H9 (cell line): ENCODE measurements at regions not wholly inside any gene's neighbourhood (a gene's known extent, or its start where the extent isn't known, plus 50 kb on each side); places are given as distances from the start of the nearest gene placed in this dataset.

ENCODE experiments used
- DNase-seq: peaks from one replicate; pipeline ENCODE4 v3.0.0-alpha.2; 2017
- H2AFZ ChIP-seq: one replicate; pipeline ENCODE4 v1.6.1; 2013; ENCODE audit warnings: mild to moderate bottlenecking, low read length, control low read depth, moderate library complexity
- H2AK5ac ChIP-seq: 2 replicates; pipeline ENCODE4 v1.6.1; 2013; ENCODE audit warnings: low read length, control low read depth, mixed read lengths; ENCODE audit not compliant: insufficient read length
- H2BK120ac ChIP-seq: one replicate; pipeline ENCODE4 v1.6.1; 2013; ENCODE audit warnings: low read depth, mild to moderate bottlenecking, low read length, control low read depth, inconsistent platforms; ENCODE audit not compliant: poor library complexity, severe bottlenecking
- H2BK12ac ChIP-seq: 2 replicates; pipeline ENCODE4 v1.6.1; 2013; ENCODE audit warnings: low read length, control low read depth, mixed read lengths, low read depth; ENCODE audit not compliant: insufficient read length
- H2BK15ac ChIP-seq: 2 replicates; pipeline ENCODE4 v1.6.1; 2013; ENCODE audit warnings: low read depth, low read length, control low read depth
- H2BK20ac ChIP-seq: one replicate; pipeline ENCODE4 v1.6.1; 2013; ENCODE audit warnings: low read depth, mild to moderate bottlenecking, low read length, control low read depth, inconsistent platforms; ENCODE audit not compliant: poor library complexity, severe bottlenecking
- H2BK5ac ChIP-seq: 2 replicates; pipeline ENCODE4 v1.6.1; 2013; ENCODE audit warnings: low read length, control low read depth, mixed read lengths; ENCODE audit not compliant: insufficient read length
- H3K14ac ChIP-seq: 2 replicates; pipeline ENCODE4 v1.6.1; 2013; ENCODE audit warnings: low read length, control low read depth; ENCODE audit not compliant: insufficient read depth
- H3K18ac ChIP-seq: 2 replicates; pipeline ENCODE4 v1.6.1; 2013; ENCODE audit warnings: low read depth, mild to moderate bottlenecking, mixed read lengths, low read length, control low read depth; ENCODE audit not compliant: insufficient read length
- H3K23ac ChIP-seq: 2 replicates; pipeline ENCODE4 v1.6.1; 2013; ENCODE audit warnings: low read length, control low read depth, mixed read lengths, low read depth; ENCODE audit not compliant: insufficient read length
- H3K23me2 ChIP-seq: 2 replicates; pipeline ENCODE4 v1.6.1; 2013; ENCODE audit warnings: low read depth, mild to moderate bottlenecking, mixed read lengths, low read length, control low read depth; ENCODE audit not compliant: insufficient read length, poor library complexity, severe bottlenecking
- H3K27ac ChIP-seq: 2 replicates; pipeline ENCODE4 v1.5.1; 2013; ENCODE audit warnings: low read length, control low read depth, mixed read lengths, low read depth; ENCODE audit not compliant: insufficient read length
- H3K27me3 ChIP-seq: 2 replicates; pipeline ENCODE4 v1.6.1; 2013; ENCODE audit warnings: low read length, control low read depth, inconsistent platforms; ENCODE audit not compliant: insufficient read depth
- H3K4ac ChIP-seq: 2 replicates; pipeline ENCODE4 v1.6.1; 2013; ENCODE audit warnings: low read depth, mild to moderate bottlenecking, control low read depth, inconsistent platforms, low read length, moderate library complexity
- H3K4me1 ChIP-seq: 2 replicates; pipeline ENCODE4 v1.6.1; 2013; ENCODE audit warnings: low read length, control low read depth, inconsistent platforms; ENCODE audit not compliant: insufficient read depth
- H3K4me2 ChIP-seq: 2 replicates; pipeline ENCODE4 v1.6.1; 2013; ENCODE audit warnings: low read length, control low read depth, mixed read lengths; ENCODE audit not compliant: insufficient read length, insufficient read depth
- H3K56ac ChIP-seq: 2 replicates; pipeline ENCODE4 v1.6.1; 2013; ENCODE audit warnings: low read depth, mild to moderate bottlenecking, mixed read lengths, low read length, control low read depth; ENCODE audit not compliant: insufficient read length
- H3K79me1 ChIP-seq: 2 replicates; pipeline ENCODE4 v1.6.1; 2013; ENCODE audit warnings: low read depth, mild to moderate bottlenecking, moderate library complexity, low read length, control low read depth, inconsistent platforms; ENCODE audit not compliant: insufficient read depth, poor library complexity, severe bottlenecking
- H3K79me2 ChIP-seq: 2 replicates; pipeline ENCODE4 v1.6.1; 2013; ENCODE audit warnings: low read length, control low read depth, inconsistent platforms; ENCODE audit not compliant: insufficient read depth
- H3K9ac ChIP-seq: 2 replicates; pipeline ENCODE4 v1.6.1; 2013; ENCODE audit warnings: low read length, control low read depth, mixed read lengths; ENCODE audit not compliant: insufficient read length; ENCODE audit errors: extremely low read depth
- H3K9me3 ChIP-seq: one replicate; pipeline ENCODE4 v1.6.1; 2013; ENCODE audit warnings: low read depth, low read length, inconsistent platforms; ENCODE audit not compliant: control insufficient read depth
- H3T11ph ChIP-seq: one replicate; pipeline ENCODE4 v1.6.1; 2013; ENCODE audit warnings: mild to moderate bottlenecking, low read length, control low read depth, inconsistent platforms
- H4K20me1 ChIP-seq: one replicate; pipeline ENCODE4 v1.6.1; 2013; ENCODE audit not compliant: control insufficient read depth, insufficient read length, insufficient read depth
- H4K5ac ChIP-seq: 2 replicates; pipeline ENCODE4 v1.6.1; 2013; ENCODE audit warnings: low read depth, mild to moderate bottlenecking, mixed read lengths, low read length, control low read depth; ENCODE audit not compliant: insufficient read length
- H4K8ac ChIP-seq: replicated peaks from 2 replicates; pipeline ENCODE4 v1.6.1; 2013; ENCODE audit warnings: low read length, control low read depth, mixed read lengths, low read depth; ENCODE audit not compliant: insufficient read length
- H4K91ac ChIP-seq: 2 replicates; pipeline ENCODE4 v1.6.1; 2013; ENCODE audit warnings: low read depth, mild to moderate bottlenecking, moderate library complexity, mixed read lengths, low read length, control low read depth; ENCODE audit not compliant: insufficient read length
- H3K27ac Mint-ChIP-seq, 3 experiments: 2 replicates in 2 of 3; 3 replicates in 1 of 3; pipeline ENCODE4 v1.8.0; 2020 to 2021; ENCODE audit warnings: mixed read lengths in 3 of 3, mild to moderate bottlenecking in 1 of 3, moderate library complexity in 1 of 3
- H3K27me3 Mint-ChIP-seq: 2 replicates; pipeline ENCODE4 v1.8.0; 2021; ENCODE audit warnings: low read depth, mild to moderate bottlenecking, moderate library complexity, mixed read lengths
- H3K36me3 Mint-ChIP-seq, 3 experiments: 2 replicates in 2 of 3; 3 replicates in 1 of 3; pipeline ENCODE4 v1.8.0; 2020 to 2021; ENCODE audit warnings: low read depth in 3 of 3, mixed read lengths in 3 of 3; ENCODE audit not compliant: insufficient read depth in 1 of 3
- H3K4me1 Mint-ChIP-seq, 2 experiments: 2 replicates each; pipeline ENCODE4 v1.8.0; 2020; ENCODE audit warnings: mixed read lengths in 2 of 2
- H3K4me3 Mint-ChIP-seq, 2 experiments: 2 replicates in 1 of 2; 3 replicates in 1 of 2; pipeline ENCODE4 v1.8.0; 2020 to 2021; ENCODE audit warnings: mild to moderate bottlenecking in 2 of 2, mixed read lengths in 2 of 2, moderate library complexity in 1 of 2
- H3K9me3 Mint-ChIP-seq, 2 experiments: 2 replicates in 1 of 2; 3 replicates in 1 of 2; pipeline ENCODE4 v1.8.0; 2020; ENCODE audit warnings: mild to moderate bottlenecking in 2 of 2, mixed read lengths in 2 of 2, moderate library complexity in 1 of 2
- WGBS: extraction: QIAGEN DNeasy Blood & Tissue Kit; methylation state at CpG from one replicate; pipeline ENCODE4 v1.1.7; 2013; ENCODE audit warnings: missing lambda C conversion rate, low lambda C conversion rate, mixed read lengths; ENCODE audit not compliant: insufficient read length; ENCODE audit errors: extremely low coverage; 5-methylcytosine and 5-hydroxymethylcytosine counted together
- TF ChIP-seq, protein P1 (sequence below): fragments of 200-600 bp; sonication (generic); conservative IDR thresholded peaks from 3 replicates; pipeline ENCODE4 v1.8.0; 2021; ENCODE audit warnings: antibody characterized with exemption, mild to moderate bottlenecking

DNA sequence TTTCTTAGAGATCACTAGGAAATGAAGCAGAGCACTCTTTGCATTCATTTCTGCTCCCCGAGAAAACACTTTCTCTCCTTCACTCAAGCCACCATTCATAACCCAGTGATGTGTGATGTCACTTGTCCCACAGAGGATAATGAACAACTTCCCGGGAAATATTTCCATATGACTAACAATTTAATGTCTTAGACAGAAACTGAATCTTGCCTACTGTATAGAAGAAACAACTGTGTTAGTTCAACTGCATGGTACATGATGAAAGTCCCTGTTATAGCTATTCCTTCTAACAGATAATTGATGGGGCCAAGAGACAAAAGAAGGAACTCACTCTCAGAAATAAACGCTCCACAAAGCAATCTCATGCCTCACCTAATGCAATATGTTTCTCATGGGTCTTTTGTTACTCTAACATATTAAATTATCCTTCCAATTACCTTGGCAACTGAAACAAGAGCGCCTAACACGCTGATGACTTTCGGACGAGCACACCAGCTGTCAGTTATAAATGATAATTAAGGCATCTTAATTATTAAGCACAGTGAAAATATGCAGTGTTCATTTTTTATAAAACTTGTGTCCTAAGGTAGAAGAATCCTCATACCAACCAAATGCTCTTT is 113.7 kb upstream of the TLR3 start:
- WGBS: no CpG with 5 or more reads among the region's 7 CpGs

More for the DNA sequence above, 113.7 kb upstream of the TLR3 start:
- Mint-ChIP-seq H3K4me3 (peak overlapping the region in 1 of 2 experiments; percentile 59; a peak in 1 of 5 replicates), H3K27ac (peak overlapping the region in 1 of 3 experiments; percentile 86; a peak in 2 of 7 replicates), H3K27me3 (no peaks in the 10 kb centered on the region), H3K4me1 (peaks cover 35 to 52% of the 10 kb centered on the region in 2 experiments), H3K9me3 (peaks cover 4 to 5% of the 10 kb centered on the region in 2 experiments; a peak in 3 of 5 replicates), H3K36me3 (peaks cover 2 to 9% (median 3%) of the 10 kb centered on the region in 3 experiments; a peak in 4 of 7 replicates)
- no peak overlapping the region for H3K9ac ChIP-seq
- no peak for DNase-seq
- no peak overlapping the region for H3K14ac ChIP-seq
- no peak overlapping the region for H4K8ac ChIP-seq
- no peak overlapping the region for H3K4me2 ChIP-seq
- H3T11ph ChIP-seq: no peak overlapping the region
- no peak overlapping the region for H2AK5ac ChIP-seq
- H2BK20ac ChIP-seq: no peak overlapping the region
- no peaks in the 10 kb centered on the region for H3K27me3 ChIP-seq
- no peak overlapping the region for H2AFZ ChIP-seq
- no peak overlapping the region for H2BK12ac ChIP-seq
- no peak overlapping the region for H3K56ac ChIP-seq
- no peaks in the 10 kb centered on the region for H4K20me1 ChIP-seq
- H3K4me1 ChIP-seq: peaks cover 8% of the 10 kb centered on the region; the same call in 1 of the 2 replicates
- H2BK15ac ChIP-seq: no peak overlapping the region
- H4K91ac ChIP-seq: no peak overlapping the region
- H2BK5ac ChIP-seq: no peak overlapping the region
- H3K18ac ChIP-seq: no peak overlapping the region
- H4K5ac ChIP-seq: no peak overlapping the region
- H3K79me1 ChIP-seq: no peaks in the 10 kb centered on the region
- H3K79me2 ChIP-seq: no peaks in the 10 kb centered on the region
- H3K4ac ChIP-seq: no peak overlapping the region
- TF ChIP-seq, protein P1, sequence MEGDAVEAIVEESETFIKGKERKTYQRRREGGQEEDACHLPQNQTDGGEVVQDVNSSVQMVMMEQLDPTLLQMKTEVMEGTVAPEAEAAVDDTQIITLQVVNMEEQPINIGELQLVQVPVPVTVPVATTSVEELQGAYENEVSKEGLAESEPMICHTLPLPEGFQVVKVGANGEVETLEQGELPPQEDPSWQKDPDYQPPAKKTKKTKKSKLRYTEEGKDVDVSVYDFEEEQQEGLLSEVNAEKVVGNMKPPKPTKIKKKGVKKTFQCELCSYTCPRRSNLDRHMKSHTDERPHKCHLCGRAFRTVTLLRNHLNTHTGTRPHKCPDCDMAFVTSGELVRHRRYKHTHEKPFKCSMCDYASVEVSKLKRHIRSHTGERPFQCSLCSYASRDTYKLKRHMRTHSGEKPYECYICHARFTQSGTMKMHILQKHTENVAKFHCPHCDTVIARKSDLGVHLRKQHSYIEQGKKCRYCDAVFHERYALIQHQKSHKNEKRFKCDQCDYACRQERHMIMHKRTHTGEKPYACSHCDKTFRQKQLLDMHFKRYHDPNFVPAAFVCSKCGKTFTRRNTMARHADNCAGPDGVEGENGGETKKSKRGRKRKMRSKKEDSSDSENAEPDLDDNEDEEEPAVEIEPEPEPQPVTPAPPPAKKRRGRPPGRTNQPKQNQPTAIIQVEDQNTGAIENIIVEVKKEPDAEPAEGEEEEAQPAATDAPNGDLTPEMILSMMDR: no peak
- H3K27ac ChIP-seq: no peak overlapping the region
- no peak overlapping the region for H3K23ac ChIP-seq
- H3K9me3 ChIP-seq: no peaks in the 10 kb centered on the region
- no peak overlapping the region for H2BK120ac ChIP-seq
- no peaks in the 10 kb centered on the region for H3K23me2 ChIP-seq
